ENCODE measurements at regions not wholly inside any gene's neighbourhood (a gene's known extent, or its start where the extent isn't known, plus 50 kb on each side); places are given as distances from the start of the nearest gene placed in this dataset.

GRCh38 chr6:139764498-139764986, 390.1 kb upstream of the CITED2 start:
- H3K36me3 ChIP-seq (ENCODE audit: insufficient read depth, low read length) = no peaks in the 10 kb centered on the region
- H3K4me3 ChIP-seq (ENCODE audit: insufficient read depth, low read length) = no peak overlapping the region
- no peak overlapping the region for H2AFZ ChIP-seq (ENCODE audit: low read length)
- H3K27me3 ChIP-seq (ENCODE audit: insufficient read depth, low read length) = no peaks in the 10 kb centered on the region
- peak overlapping the region; percentile 45 for H3K4me2 ChIP-seq (ENCODE audit: insufficient read depth, low read length)
- DNase-seq (ENCODE audit: insufficient read length, low spot score, missing footprints) = peak; percentile 47
- H3K27ac ChIP-seq (ENCODE audit: low read depth, low read length) = peak overlapping the region; percentile 84
- H4K20me1 ChIP-seq (ENCODE audit: insufficient read depth, low read length) = no peaks in the 10 kb centered on the region
- TF ChIP-seq CTCF (IDR thresholded peaks at IDR 0.05; ENCODE audit: extremely low read depth, low read depth, low read length) = no peak
- no peaks in the 10 kb centered on the region for H3K9me3 ChIP-seq (ENCODE audit: low read depth, low read length)
- H3K4me1 ChIP-seq (ENCODE audit: insufficient read depth, low read length) = peaks cover 43% of the 10 kb centered on the region
- no peaks in the 10 kb centered on the region for H3K79me2 ChIP-seq (ENCODE audit: insufficient read depth, low read length)

GRCh38 chr6:139763468-139764210, 389.2 kb upstream of the CITED2 start:
- Histone ChIP-seq H2AFZ (ENCODE audit: low read length) (no peak overlapping the region), H3K4me1 (ENCODE audit: insufficient read depth, low read length) (peaks cover 46% of the 10 kb centered on the region), H3K4me2 (ENCODE audit: insufficient read depth, low read length) (peak overlapping the region; percentile 45), H3K4me3 (ENCODE audit: insufficient read depth, low read length) (no peak overlapping the region), H3K27ac (ENCODE audit: low read depth, low read length) (peak overlapping the region; percentile 84), H3K79me2 (ENCODE audit: insufficient read depth, low read length) (no peaks in the 10 kb centered on the region), H3K36me3 (ENCODE audit: insufficient read depth, low read length) (no peaks in the 10 kb centered on the region), H3K9me3 (ENCODE audit: low read depth, low read length) (no peaks in the 10 kb centered on the region), H3K27me3 (ENCODE audit: insufficient read depth, low read length) (no peaks in the 10 kb centered on the region), H4K20me1 (ENCODE audit: insufficient read depth, low read length) (no peaks in the 10 kb centered on the region)
- no peak for DNase-seq (ENCODE audit: insufficient read length, low spot score, missing footprints)
- TF ChIP-seq CTCF (IDR thresholded peaks at IDR 0.05; ENCODE audit: extremely low read depth, low read depth, low read length) = no peak

GRCh38 chr6:139762587-139763031, 388.2 kb upstream of the CITED2 start:
- Histone ChIP-seq H3K4me3 (ENCODE audit: insufficient read depth, low read length) (no peak overlapping the region), H2AFZ (ENCODE audit: low read length) (peak overlapping the region; percentile 33), H3K4me2 (ENCODE audit: insufficient read depth, low read length) (no peak overlapping the region), H3K9me3 (ENCODE audit: low read depth, low read length) (no peaks in the 10 kb centered on the region), H3K27me3 (ENCODE audit: insufficient read depth, low read length) (no peaks in the 10 kb centered on the region), H3K79me2 (ENCODE audit: insufficient read depth, low read length) (no peaks in the 10 kb centered on the region), H3K36me3 (ENCODE audit: insufficient read depth, low read length) (no peaks in the 10 kb centered on the region), H3K27ac (ENCODE audit: low read depth, low read length) (peak overlapping the region; percentile 84), H3K4me1 (ENCODE audit: insufficient read depth, low read length) (peaks cover 54% of the 10 kb centered on the region), H4K20me1 (ENCODE audit: insufficient read depth, low read length) (no peaks in the 10 kb centered on the region)
- TF ChIP-seq CTCF (IDR thresholded peaks at IDR 0.05; ENCODE audit: extremely low read depth, low read depth, low read length) = no peak
- no peak for DNase-seq (ENCODE audit: insufficient read length, low spot score, missing footprints)

GRCh38 chr6:139760128-139760527, 385.7 kb upstream of the CITED2 start:
- no peak for TF ChIP-seq CTCF (IDR thresholded peaks at IDR 0.05; ENCODE audit: extremely low read depth, low read depth, low read length)
- no peak overlapping the region for H3K4me2 ChIP-seq (ENCODE audit: insufficient read depth, low read length)
- DNase-seq (ENCODE audit: insufficient read length, low spot score, missing footprints) = no peak
- H3K4me1 ChIP-seq (ENCODE audit: insufficient read depth, low read length) = peaks cover 65% of the 10 kb centered on the region
- no peaks in the 10 kb centered on the region for H3K79me2 ChIP-seq (ENCODE audit: insufficient read depth, low read length)
- no peaks in the 10 kb centered on the region for H3K36me3 ChIP-seq (ENCODE audit: insufficient read depth, low read length)
- H3K4me3 ChIP-seq (ENCODE audit: insufficient read depth, low read length) = no peak overlapping the region
- no peaks in the 10 kb centered on the region for H3K9me3 ChIP-seq (ENCODE audit: low read depth, low read length)
- no peaks in the 10 kb centered on the region for H3K27me3 ChIP-seq (ENCODE audit: insufficient read depth, low read length)
- H3K27ac ChIP-seq (ENCODE audit: low read depth, low read length) = no peak overlapping the region
- no peak overlapping the region for H2AFZ ChIP-seq (ENCODE audit: low read length)
- no peaks in the 10 kb centered on the region for H4K20me1 ChIP-seq (ENCODE audit: insufficient read depth, low read length)
